Fibroblast of lung (primary cell): ENCODE measurements at regions not wholly inside any gene's neighbourhood (a gene's known extent, or its start where the extent isn't known, plus 50 kb on each side); places are given as distances from the start of the nearest gene placed in this dataset.
"Not testable (repeated sequence)": the region's sequence is repeated elsewhere in the genome, so short reads cannot be mapped to it uniquely, and the experiment has no call there.

Experiments used
- DNase-seq, 2 donors: peaks; one replicate each; pipeline versions ENCODE4 v3.0.0 to v3.0.0-alpha.2; 2010; ENCODE audit warnings: low read depth in 2 of 2
- H2AFZ ChIP-seq: 2 replicates; pipeline ENCODE4 v1.5.1; 2012; ENCODE audit warnings: low read length, control low read depth, inconsistent platforms
- H3K27ac ChIP-seq: 2 replicates; pipeline ENCODE4 v1.5.1; 2011; ENCODE audit warnings: low read length, control low read depth; ENCODE audit not compliant: insufficient read depth
- H3K27me3 ChIP-seq: 2 replicates; pipeline ENCODE4 v1.5.1; 2011; ENCODE audit warnings: mild to moderate bottlenecking, low read length; ENCODE audit not compliant: control insufficient read depth, insufficient read depth
- H3K36me3 ChIP-seq: 2 replicates; pipeline ENCODE4 v1.5.1; 2011; ENCODE audit warnings: low read length; ENCODE audit not compliant: control insufficient read depth, insufficient read depth
- H3K4me1 ChIP-seq: 2 replicates; pipeline ENCODE4 v1.5.1; 2011; ENCODE audit warnings: low read length; ENCODE audit not compliant: control insufficient read depth, insufficient read depth; ENCODE audit errors: extremely low read depth
- H3K4me2 ChIP-seq: 2 replicates; pipeline ENCODE4 v1.5.1; 2011; ENCODE audit warnings: low read length, control low read depth; ENCODE audit not compliant: insufficient read depth; ENCODE audit errors: extremely low read depth
- H3K4me3 ChIP-seq, 4 experiments: fragments of 200-600 bp in 1 of 4; sonication (generic) in 1 of 4; replicated peaks in 1 of 4; 2 replicates each; pipeline ENCODE4 v1.5.1; 2011 to 2016; ENCODE audit warnings: low read length in 4 of 4, low read depth in 3 of 4, mild to moderate bottlenecking in 3 of 4, control low read depth in 2 of 4, inconsistent platforms in 1 of 4, mixed read lengths in 1 of 4; ENCODE audit not compliant: insufficient read depth in 1 of 4; ENCODE audit errors: control extremely low read depth in 1 of 4
- H3K79me2 ChIP-seq: 2 replicates; pipeline ENCODE4 v1.5.1; 2012; ENCODE audit warnings: mild to moderate bottlenecking, low read length, inconsistent platforms; ENCODE audit not compliant: control insufficient read depth, insufficient read depth
- H3K9ac ChIP-seq: 2 replicates; pipeline ENCODE4 v1.5.1; 2011; ENCODE audit warnings: mild to moderate bottlenecking, low read length, control low read depth; ENCODE audit not compliant: insufficient read depth
- H3K9me3 ChIP-seq: 2 replicates; pipeline ENCODE4 v1.5.1; 2012; ENCODE audit warnings: low read depth, low read length; ENCODE audit not compliant: control insufficient read depth, insufficient read depth
- H4K20me1 ChIP-seq: 2 replicates; pipeline ENCODE4 v1.5.1; 2011; ENCODE audit warnings: low read length; ENCODE audit not compliant: control insufficient read depth, insufficient read depth; ENCODE audit errors: extremely low read depth

DNA sequence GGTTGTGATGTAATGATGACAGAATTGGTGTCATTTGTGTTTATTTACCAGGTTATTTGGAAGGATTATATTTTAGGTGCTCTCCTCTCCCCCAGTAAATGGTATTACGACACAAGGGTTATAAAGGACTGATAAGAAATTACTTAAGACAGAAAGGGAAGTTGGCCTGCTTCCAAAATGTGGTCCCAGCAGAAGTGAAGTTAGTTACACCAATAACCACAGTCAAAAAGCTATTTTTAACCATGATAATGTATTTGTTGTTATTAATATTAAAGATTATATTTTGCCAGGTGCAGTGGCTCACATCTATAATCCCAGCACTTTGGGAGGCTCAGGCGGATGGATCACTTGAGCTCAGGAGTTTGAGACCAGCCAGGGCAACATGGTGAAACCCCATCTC, 92.5 kb downstream of the SYT15B start:
- not testable (repeated sequence) for DNase-seq

GRCh38 chr10:47661955-47662577, 101.3 kb downstream of the SYT15B start:
- DNase-seq, H3K9ac ChIP-seq, H2AFZ ChIP-seq, H3K9me3 ChIP-seq, H3K79me2 ChIP-seq, H3K4me3 ChIP-seq, H3K27me3 ChIP-seq, H3K27ac ChIP-seq, H3K36me3 ChIP-seq, H4K20me1 ChIP-seq, H3K4me1 ChIP-seq, H3K4me2 ChIP-seq: not testable (repeated sequence)

More for the DNA sequence above, 92.5 kb downstream of the SYT15B start:
- H3K4me2 ChIP-seq, H3K9ac ChIP-seq, H3K27me3 ChIP-seq, H3K9me3 ChIP-seq, H3K36me3 ChIP-seq, H3K4me1 ChIP-seq, H2AFZ ChIP-seq, H3K79me2 ChIP-seq, H3K4me3 ChIP-seq, H4K20me1 ChIP-seq, H3K27ac ChIP-seq: not testable (repeated sequence)

DNA sequence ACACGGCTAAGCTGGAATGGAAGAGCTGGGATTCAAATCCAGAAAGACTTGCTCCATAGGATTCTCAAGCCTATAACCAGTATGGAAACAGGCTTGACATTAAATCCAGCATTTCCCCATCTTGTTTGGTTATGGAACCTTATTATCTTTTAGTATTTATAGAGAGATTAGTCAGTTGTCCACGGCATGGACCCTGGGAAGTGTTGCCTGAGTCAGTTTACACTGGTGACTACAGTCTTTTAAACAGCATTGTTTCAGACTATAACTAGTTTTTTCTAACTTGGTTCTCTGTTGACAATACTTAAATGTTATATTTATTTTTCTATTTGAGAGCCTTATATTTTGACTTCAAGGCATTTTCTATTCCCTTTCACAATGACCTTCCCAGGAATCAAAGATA, 106.7 kb downstream of the SYT15B start:
- not testable (repeated sequence) for H3K79me2 ChIP-seq, H3K27ac ChIP-seq, H3K4me3 ChIP-seq, H3K4me1 ChIP-seq, H3K36me3 ChIP-seq, H2AFZ ChIP-seq, H3K4me2 ChIP-seq, H3K9me3 ChIP-seq, H3K9ac ChIP-seq, DNase-seq, H3K27me3 ChIP-seq, H4K20me1 ChIP-seq

DNA sequence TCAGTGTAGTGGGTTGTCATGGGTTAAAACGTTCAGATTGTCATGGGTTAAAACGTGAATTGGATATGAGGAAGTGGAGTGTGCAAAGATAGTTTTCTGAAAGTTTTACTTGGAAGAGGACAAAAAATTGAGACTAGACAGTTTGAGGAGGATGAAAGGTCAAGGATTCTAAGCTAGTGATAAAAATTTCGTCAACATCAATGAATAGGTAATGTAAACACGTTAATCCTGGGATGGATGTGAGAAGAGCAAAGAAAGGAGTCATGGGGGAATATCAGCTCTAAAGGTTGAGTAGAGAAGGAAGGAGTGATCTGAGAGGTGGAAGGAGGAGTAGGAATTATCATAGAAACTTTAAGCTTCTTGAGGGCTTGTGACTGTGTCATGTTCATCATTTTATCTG, 109.2 kb downstream of the SYT15B start:
- H3K36me3 ChIP-seq, H3K9ac ChIP-seq, H3K79me2 ChIP-seq, H3K27me3 ChIP-seq, H2AFZ ChIP-seq, H3K9me3 ChIP-seq, H3K27ac ChIP-seq, H3K4me1 ChIP-seq, H3K4me3 ChIP-seq, H3K4me2 ChIP-seq, DNase-seq, H4K20me1 ChIP-seq: not testable (repeated sequence)

DNA sequence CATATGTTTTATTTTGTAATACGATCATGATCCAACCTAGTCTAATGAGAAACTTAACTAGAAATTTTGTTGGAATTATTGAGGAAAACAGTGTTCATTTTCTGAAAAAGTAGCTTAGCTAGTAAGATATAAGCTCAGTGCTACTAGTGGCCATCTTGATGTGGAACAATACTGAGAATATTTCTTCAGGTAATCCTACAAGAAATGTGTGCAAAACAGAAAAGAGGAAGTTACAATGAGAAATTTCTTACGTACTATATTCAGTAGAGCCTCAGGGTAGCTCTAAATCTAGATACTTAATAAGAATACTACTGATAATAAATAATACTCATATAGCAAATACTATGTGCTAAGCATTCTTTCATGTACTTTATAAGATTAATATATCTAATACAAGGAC, 114.8 kb downstream of the SYT15B start:
- not testable (repeated sequence) for H4K20me1 ChIP-seq, H2AFZ ChIP-seq, H3K27me3 ChIP-seq, H3K4me2 ChIP-seq, H3K36me3 ChIP-seq, H3K4me3 ChIP-seq, H3K79me2 ChIP-seq, H3K27ac ChIP-seq, H3K9me3 ChIP-seq, H3K4me1 ChIP-seq, H3K9ac ChIP-seq, DNase-seq

- not testable (repeated sequence) for H3K79me2 ChIP-seq, H3K4me2 ChIP-seq, H3K4me3 ChIP-seq, H3K36me3 ChIP-seq, H3K9me3 ChIP-seq, H3K27ac ChIP-seq, H3K9ac ChIP-seq, H3K27me3 ChIP-seq, H2AFZ ChIP-seq, H3K4me1 ChIP-seq, H4K20me1 ChIP-seq
- peak in 1 of 2 donors; percentile 6 for DNase-seq
These were observed 115.8 kb downstream of the SYT15B start for GRCh38 chr10:47647523-47648101.
